T-helper 1 cell treated with Interleukin-12 subunit alpha and Interleukin-12 subunit beta and Interleukin-4 antibody, amounts not matched to agents 30 μg/mL and 1 μg/mL, for 36 hours (primary cell): ENCODE measurements at regions not wholly inside any gene's neighbourhood (a gene's known extent, or its start where the extent isn't known, plus 50 kb on each side); places are given as distances from the start of the nearest gene placed in this dataset.

Experiments used
- H3K27ac Mint-ChIP-seq: one replicate; pipeline ENCODE4 v1.8.0; 2021; ENCODE audit warnings: mild to moderate bottlenecking, mixed read lengths
- H3K27me3 Mint-ChIP-seq: one replicate; pipeline ENCODE4 v1.8.0; 2021; ENCODE audit warnings: low read depth, mixed read lengths
- H3K36me3 Mint-ChIP-seq: one replicate; pipeline ENCODE4 v1.8.0; 2021; ENCODE audit warnings: low read depth, mixed read lengths
- H3K4me1 Mint-ChIP-seq: one replicate; pipeline ENCODE4 v1.8.0; 2021; ENCODE audit warnings: low read depth, mixed read lengths
- H3K4me3 Mint-ChIP-seq: one replicate; pipeline ENCODE4 v1.8.0; 2021; ENCODE audit warnings: mild to moderate bottlenecking, moderate library complexity, mixed read lengths
- H3K9me3 Mint-ChIP-seq: one replicate; pipeline ENCODE4 v1.8.0; 2021; ENCODE audit warnings: mixed read lengths

GRCh38 chr12:127750076-127750840 is 516.7 kb upstream of the TMEM132C start:
- Mint-ChIP-seq H3K27me3 (no peaks in the 10 kb centered on the region), H3K36me3 (no peaks in the 10 kb centered on the region), H3K4me3 (no peak overlapping the region), H3K27ac (no peak overlapping the region), H3K9me3 (peaks cover 19% of the 10 kb centered on the region), H3K4me1 (no peaks in the 10 kb centered on the region)

- Mint-ChIP-seq H3K27ac (no peak overlapping the region), H3K9me3 (peaks cover 34% of the 10 kb centered on the region), H3K4me3 (no peak overlapping the region), H3K36me3 (no peaks in the 10 kb centered on the region), H3K4me1 (no peaks in the 10 kb centered on the region), H3K27me3 (no peaks in the 10 kb centered on the region)
Measured at GRCh38 chr12:127752802-127753201, 514.2 kb upstream of the TMEM132C start.

- Mint-ChIP-seq H3K4me1 (no peaks in the 10 kb centered on the region), H3K4me3 (no peak overlapping the region), H3K27me3 (no peaks in the 10 kb centered on the region), H3K27ac (no peak overlapping the region), H3K36me3 (no peaks in the 10 kb centered on the region), H3K9me3 (peaks cover 39% of the 10 kb centered on the region)
Measured at GRCh38 chr12:127760357-127760756, 506.6 kb upstream of the TMEM132C start.

- H3K4me1 Mint-ChIP-seq: no peaks in the 10 kb centered on the region
- H3K4me3 Mint-ChIP-seq: no peak overlapping the region
- H3K36me3 Mint-ChIP-seq: no peaks in the 10 kb centered on the region
- H3K9me3 Mint-ChIP-seq: peaks cover 39% of the 10 kb centered on the region
- H3K27ac Mint-ChIP-seq: no peak overlapping the region
- H3K27me3 Mint-ChIP-seq: no peaks in the 10 kb centered on the region
Measured at GRCh38 chr12:127760996-127761395, 506.0 kb upstream of the TMEM132C start.

GRCh38 chr12:127761880-127762279 is 505.1 kb upstream of the TMEM132C start:
- Mint-ChIP-seq H3K9me3 (peaks cover 34% of the 10 kb centered on the region), H3K36me3 (no peaks in the 10 kb centered on the region), H3K27ac (no peak overlapping the region), H3K4me1 (no peaks in the 10 kb centered on the region), H3K27me3 (no peaks in the 10 kb centered on the region), H3K4me3 (no peak overlapping the region)

GRCh38 chr12:127767656-127768055 is 499.3 kb upstream of the TMEM132C start:
- Mint-ChIP-seq H3K9me3 (peaks cover 15% of the 10 kb centered on the region), H3K27ac (no peak overlapping the region), H3K27me3 (no peaks in the 10 kb centered on the region), H3K4me1 (no peaks in the 10 kb centered on the region), H3K4me3 (no peak overlapping the region), H3K36me3 (no peaks in the 10 kb centered on the region)

DNA sequence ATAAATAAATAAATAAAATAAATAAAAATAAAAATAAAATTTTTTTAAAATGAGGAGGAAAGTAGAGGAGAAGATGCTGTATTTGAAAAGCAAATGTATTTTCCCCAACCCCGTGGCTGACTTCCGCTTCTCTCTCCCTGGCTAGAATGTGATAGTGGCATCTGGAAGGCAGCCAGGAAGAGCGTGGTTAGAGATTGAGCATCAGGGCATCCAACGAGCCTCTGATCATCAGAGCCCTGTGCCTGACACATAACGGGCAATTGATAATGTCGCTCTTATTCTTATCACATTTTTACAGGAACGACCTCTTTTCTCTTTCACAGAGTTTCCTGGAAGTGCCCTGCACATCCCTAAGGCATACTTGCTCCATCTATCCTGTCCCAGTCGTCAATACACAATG is 496.9 kb upstream of the TMEM132C start:
- no peak overlapping the region for H3K4me3 Mint-ChIP-seq
- H3K27ac Mint-ChIP-seq: no peak overlapping the region
- no peaks in the 10 kb centered on the region for H3K36me3 Mint-ChIP-seq
- no peaks in the 10 kb centered on the region for H3K4me1 Mint-ChIP-seq
- peaks cover 9% of the 10 kb centered on the region for H3K9me3 Mint-ChIP-seq
- H3K27me3 Mint-ChIP-seq: no peaks in the 10 kb centered on the region

GRCh38 chr12:127771546-127771945 is 495.4 kb upstream of the TMEM132C start:
- no peaks in the 10 kb centered on the region for H3K36me3 Mint-ChIP-seq
- no peak overlapping the region for H3K27ac Mint-ChIP-seq
- H3K4me3 Mint-ChIP-seq: no peak overlapping the region
- H3K4me1 Mint-ChIP-seq: no peaks in the 10 kb centered on the region
- peaks cover 9% of the 10 kb centered on the region for H3K9me3 Mint-ChIP-seq
- H3K27me3 Mint-ChIP-seq: no peaks in the 10 kb centered on the region

DNA sequence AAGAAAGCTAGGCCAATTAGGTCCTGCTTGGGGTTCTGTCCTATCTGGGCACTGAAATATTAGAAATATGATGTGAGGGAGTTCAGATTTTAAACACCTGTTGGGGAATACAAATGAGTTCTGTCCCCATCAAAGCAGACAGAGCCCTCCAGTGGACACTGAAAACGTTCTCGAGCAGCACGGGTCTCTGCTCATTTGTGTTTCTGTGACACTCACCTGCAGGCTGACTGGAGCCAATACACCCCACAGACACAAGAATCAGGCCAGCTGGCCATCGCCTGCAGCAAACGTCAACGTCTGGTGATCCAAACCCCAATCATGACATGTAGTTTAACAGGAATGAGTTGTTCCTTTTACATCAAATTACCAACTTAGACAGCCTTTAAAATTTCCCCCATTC is 493.4 kb upstream of the TMEM132C start:
- no peaks in the 10 kb centered on the region for H3K36me3 Mint-ChIP-seq
- H3K4me3 Mint-ChIP-seq: no peak overlapping the region
- no peaks in the 10 kb centered on the region for H3K4me1 Mint-ChIP-seq
- peaks cover 10% of the 10 kb centered on the region for H3K9me3 Mint-ChIP-seq
- no peak overlapping the region for H3K27ac Mint-ChIP-seq
- H3K27me3 Mint-ChIP-seq: no peaks in the 10 kb centered on the region

DNA sequence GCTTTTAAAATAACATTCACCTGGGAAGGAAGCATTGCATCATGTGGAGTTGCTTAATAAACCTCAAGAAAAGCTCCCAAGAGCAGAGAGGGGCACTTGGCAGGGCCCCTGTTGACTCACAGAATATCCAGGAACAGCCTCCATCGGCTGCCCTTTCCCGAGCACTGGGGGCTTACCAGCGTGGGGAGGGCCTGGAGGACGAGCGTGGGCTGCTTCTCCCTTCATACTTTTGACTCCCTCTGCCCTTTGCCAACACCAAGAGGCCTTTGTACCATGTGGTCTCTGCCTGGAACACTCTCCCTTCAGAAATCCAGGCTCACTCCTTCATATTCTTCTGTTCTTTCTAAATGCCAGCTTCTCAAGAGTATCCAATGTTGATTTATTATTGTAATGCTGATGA is 492.1 kb upstream of the TMEM132C start:
- Mint-ChIP-seq H3K36me3 (no peaks in the 10 kb centered on the region), H3K4me1 (no peaks in the 10 kb centered on the region), H3K4me3 (no peak overlapping the region), H3K9me3 (peaks cover 16% of the 10 kb centered on the region), H3K27ac (no peak overlapping the region), H3K27me3 (no peaks in the 10 kb centered on the region)

DNA sequence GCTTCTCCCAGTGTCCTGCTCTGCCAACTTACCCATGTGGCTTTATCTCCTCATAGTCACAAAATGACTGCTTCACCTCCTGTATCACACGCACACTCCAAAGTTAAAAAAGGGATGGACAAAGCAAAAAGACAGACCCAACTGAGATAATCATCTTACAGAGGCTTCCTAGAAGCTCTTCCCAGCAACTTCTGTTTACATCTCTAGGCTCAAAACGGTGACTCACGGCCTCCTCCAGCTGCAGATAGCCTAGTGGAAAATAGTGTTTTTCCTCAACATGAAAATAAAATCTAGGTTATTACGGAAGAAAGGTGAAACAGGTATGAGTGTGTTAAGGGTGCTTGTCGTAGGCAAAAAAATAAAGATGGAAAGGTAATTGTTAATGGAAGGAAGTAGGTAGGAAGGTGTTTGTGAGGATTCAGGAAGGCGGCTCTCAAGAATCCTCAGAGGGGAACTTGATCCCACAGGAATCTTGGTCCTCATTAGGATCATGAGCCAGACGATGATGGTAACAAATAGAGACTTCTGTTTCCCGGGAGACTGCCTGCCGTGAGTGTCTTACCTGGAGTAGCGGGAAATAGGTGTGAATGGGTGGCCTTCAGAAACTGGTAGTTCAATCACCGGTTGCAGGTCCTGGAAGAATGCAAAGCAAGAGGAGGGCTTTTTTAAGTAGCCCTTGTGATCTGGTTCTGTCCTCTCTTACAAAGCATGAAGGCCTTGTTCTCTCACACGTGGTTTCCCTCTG is 487.5 kb upstream of the TMEM132C start:
- H3K4me1 Mint-ChIP-seq: no peaks in the 10 kb centered on the region
- H3K4me3 Mint-ChIP-seq: no peak overlapping the region
- no peak overlapping the region for H3K27ac Mint-ChIP-seq
- peaks cover 15% of the 10 kb centered on the region for H3K9me3 Mint-ChIP-seq
- no peaks in the 10 kb centered on the region for H3K36me3 Mint-ChIP-seq
- H3K27me3 Mint-ChIP-seq: no peaks in the 10 kb centered on the region

- Mint-ChIP-seq H3K9me3 (peaks cover 15% of the 10 kb centered on the region), H3K4me1 (no peaks in the 10 kb centered on the region), H3K4me3 (no peak overlapping the region), H3K27me3 (no peaks in the 10 kb centered on the region), H3K27ac (no peak overlapping the region), H3K36me3 (no peaks in the 10 kb centered on the region)
Measured at GRCh38 chr12:127780881-127781280, 486.1 kb upstream of the TMEM132C start.

GRCh38 chr12:127781336-127781735 is 485.6 kb upstream of the TMEM132C start:
- Mint-ChIP-seq H3K27ac (no peak overlapping the region), H3K36me3 (no peaks in the 10 kb centered on the region), H3K9me3 (peaks cover 15% of the 10 kb centered on the region), H3K4me3 (no peak overlapping the region), H3K4me1 (no peaks in the 10 kb centered on the region), H3K27me3 (no peaks in the 10 kb centered on the region)

DNA sequence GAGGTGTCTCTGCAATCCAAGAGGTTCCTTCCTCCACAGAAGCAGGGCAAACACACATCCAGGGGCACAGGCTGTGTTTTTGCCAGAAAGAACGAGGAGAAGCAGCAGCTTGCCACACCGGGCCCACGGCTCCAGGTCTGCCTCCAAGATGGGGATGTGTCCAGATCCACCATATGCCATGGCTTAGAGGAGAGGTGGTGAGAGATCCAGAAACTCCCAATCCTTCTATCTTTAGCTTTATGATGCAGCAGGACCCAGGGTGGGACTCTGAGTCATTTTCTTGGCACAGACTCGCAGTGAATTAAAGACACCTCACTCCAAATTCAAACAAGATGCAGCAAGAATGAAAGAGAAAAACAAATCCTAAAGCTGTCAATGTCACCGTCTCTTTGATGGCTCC is 481.4 kb upstream of the TMEM132C start:
- Mint-ChIP-seq H3K27ac (no peak overlapping the region), H3K36me3 (no peaks in the 10 kb centered on the region), H3K4me1 (no peaks in the 10 kb centered on the region), H3K4me3 (no peak overlapping the region), H3K9me3 (peaks cover 22% of the 10 kb centered on the region), H3K27me3 (no peaks in the 10 kb centered on the region)

- Mint-ChIP-seq H3K27ac (no peak overlapping the region), H3K4me1 (no peaks in the 10 kb centered on the region), H3K36me3 (no peaks in the 10 kb centered on the region), H3K4me3 (no peak overlapping the region), H3K27me3 (no peaks in the 10 kb centered on the region), H3K9me3 (peaks cover 22% of the 10 kb centered on the region)
Measured at GRCh38 chr12:127785986-127786590, 480.9 kb upstream of the TMEM132C start.
